CD4-positive, CD25-positive, alpha-beta regulatory T cell (primary cell): ENCODE measurements at regions not wholly inside any gene's neighbourhood (a gene's known extent, or its start where the extent isn't known, plus 50 kb on each side); places are given as distances from the start of the nearest gene placed in this dataset.
A peak's percentile ranks its signal among the peaks of the same experiment; 100 is the strongest.

Experiments used
- ATAC-seq, 2 donors: fragments of 150-1000 bp; cut with Tn5 transposase; one replicate each; pipeline ENCODE4 v1.10.0; 2021; ENCODE audit warnings: low read depth in 2 of 2, moderate number of reproducible peaks in 2 of 2, moderate library complexity in 1 of 2
- DNase-seq, 3 donors: peaks; one replicate each; pipeline versions ENCODE4 v3.0.0 to v3.0.0-alpha.2; 2012 to 2022; ENCODE audit warnings: mixed read lengths in 1 of 3
- H3K27ac ChIP-seq: one replicate; pipeline ENCODE4 v1.7.0; 2013; ENCODE audit warnings: mild to moderate bottlenecking, low read length; ENCODE audit not compliant: insufficient read depth, poor library complexity, severe bottlenecking
- H3K27me3 ChIP-seq: one replicate; pipeline ENCODE4 v1.7.0; 2013; ENCODE audit warnings: low read length; ENCODE audit not compliant: control insufficient read depth, insufficient read depth
- H3K36me3 ChIP-seq: one replicate; pipeline ENCODE4 v1.7.0; 2013; ENCODE audit warnings: mild to moderate bottlenecking, low read length, moderate library complexity; ENCODE audit not compliant: control insufficient read depth, insufficient read depth
- H3K4me1 ChIP-seq: 2 replicates; pipeline ENCODE4 v1.7.0; 2013; ENCODE audit warnings: mild to moderate bottlenecking, low read length; ENCODE audit not compliant: insufficient read depth, control insufficient read depth, poor library complexity, severe bottlenecking
- H3K4me3 ChIP-seq: one replicate; pipeline ENCODE4 v1.7.0; 2013; ENCODE audit warnings: low read depth, mild to moderate bottlenecking, low read length, moderate library complexity
- H3K9me3 ChIP-seq, 2 experiments: 1 replicate in 1 of 2; 2 replicates in 1 of 2; pipeline ENCODE4 v1.7.0; 2013; ENCODE audit warnings: low read length in 2 of 2, mild to moderate bottlenecking in 1 of 2, moderate library complexity in 1 of 2; ENCODE audit not compliant: control insufficient read depth in 2 of 2
- H3K27ac Mint-ChIP-seq, 3 donors: one replicate each; pipeline ENCODE4 v1.8.0; 2020 to 2022; ENCODE audit warnings: mild to moderate bottlenecking in 3 of 3, mixed read lengths in 3 of 3, moderate library complexity in 2 of 3
- H3K27me3 Mint-ChIP-seq: one replicate; pipeline ENCODE4 v1.8.0; 2022; ENCODE audit warnings: mild to moderate bottlenecking, mixed read lengths
- H3K36me3 Mint-ChIP-seq: one replicate; pipeline ENCODE4 v1.8.0; 2020; ENCODE audit warnings: mixed read lengths
- H3K4me1 Mint-ChIP-seq, 4 donors: one replicate each; pipeline ENCODE4 v1.8.0; 2020 to 2022; ENCODE audit warnings: mixed read lengths in 4 of 4, mild to moderate bottlenecking in 1 of 4
- H3K4me3 Mint-ChIP-seq, 4 donors: one replicate each; pipeline ENCODE4 v1.8.0; 2020 to 2022; ENCODE audit warnings: mild to moderate bottlenecking in 4 of 4, mixed read lengths in 4 of 4, moderate library complexity in 3 of 4
- H3K9me3 Mint-ChIP-seq, 7 donors: one replicate each; pipeline ENCODE4 v1.8.0; 2020 to 2022; ENCODE audit warnings: mixed read lengths in 7 of 7, mild to moderate bottlenecking in 3 of 7, moderate library complexity in 2 of 7

DNA sequence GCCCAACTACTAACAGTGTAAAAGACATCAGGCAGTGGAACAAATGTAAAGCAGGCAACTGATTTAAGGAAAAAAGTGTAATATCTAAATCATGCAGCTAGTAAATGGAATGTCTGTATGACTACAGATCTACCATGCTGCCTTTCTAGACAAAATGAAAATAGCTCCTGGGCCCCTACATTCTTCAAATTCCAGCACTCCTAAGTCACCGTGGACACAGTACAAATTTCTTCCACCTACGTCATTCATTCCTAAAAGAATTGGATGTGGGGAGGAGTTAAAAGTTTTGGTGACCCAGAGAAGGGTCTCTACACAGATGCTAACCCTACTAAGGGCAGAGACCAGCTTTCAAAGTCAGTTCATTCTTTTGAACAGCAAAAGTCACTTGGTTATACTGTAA, 137.2 kb upstream of the ARHGEF9 start:
- no peak overlapping the region for H3K4me3 ChIP-seq
- Mint-ChIP-seq H3K27ac (no peak overlapping the region), H3K9me3 (peaks cover 0 to 12% (median 4%) of the 10 kb centered on the region in 7 donors)

DNA sequence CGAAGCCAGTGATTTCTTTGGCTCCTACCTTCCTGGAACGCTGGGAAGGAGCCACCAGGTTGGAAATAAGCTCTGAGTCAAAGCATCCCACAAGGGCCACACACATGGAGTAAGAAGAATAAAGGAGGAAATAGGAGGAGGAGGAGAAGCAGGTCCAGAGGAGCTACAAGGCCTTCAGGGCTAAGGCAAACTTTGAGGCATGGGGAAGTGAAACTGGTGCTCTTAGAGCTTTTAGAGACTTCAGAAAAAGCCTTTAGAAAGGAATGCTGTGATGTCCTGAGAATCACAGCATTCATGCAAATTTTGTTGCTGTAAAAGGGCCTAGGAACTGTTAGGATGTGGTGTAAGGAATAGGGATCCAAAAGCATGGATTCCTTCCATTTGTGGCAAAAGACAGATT, 135.9 kb upstream of the ARHGEF9 start:
- H3K36me3 Mint-ChIP-seq = no peaks in the 10 kb centered on the region
- H3K4me1 ChIP-seq = no peaks in the 10 kb centered on the region
- no peaks in the 10 kb centered on the region for H3K27me3 ChIP-seq
- peaks cover 0 to 12% (median 4%) of the 10 kb centered on the region in 7 donors for H3K9me3 Mint-ChIP-seq
- peak overlapping the region in 1 of 3 donors; percentile 85 for H3K27ac Mint-ChIP-seq
- H3K4me3 ChIP-seq = no peak overlapping the region
- no peaks in the 10 kb centered on the region for H3K27me3 Mint-ChIP-seq
- H3K4me3 Mint-ChIP-seq = no peak overlapping the region
- ATAC-seq = no peak
- peaks cover 2 to 7% of the 10 kb centered on the region in 2 experiments for H3K9me3 ChIP-seq
- H3K27ac ChIP-seq = no peak overlapping the region
- no peaks in the 10 kb centered on the region for H3K4me1 Mint-ChIP-seq
- no peak for DNase-seq
- no peaks in the 10 kb centered on the region for H3K36me3 ChIP-seq

More for the DNA sequence above, 137.2 kb upstream of the ARHGEF9 start:
- Histone ChIP-seq H3K9me3 (peaks cover 2 to 7% of the 10 kb centered on the region in 2 experiments), H3K36me3 (no peaks in the 10 kb centered on the region), H3K27ac (no peak overlapping the region), H3K4me1 (no peaks in the 10 kb centered on the region), H3K27me3 (no peaks in the 10 kb centered on the region)
- Mint-ChIP-seq H3K4me1 (no peaks in the 10 kb centered on the region), H3K4me3 (no peak overlapping the region), H3K36me3 (no peaks in the 10 kb centered on the region), H3K27me3 (no peaks in the 10 kb centered on the region)
- DNase-seq (no peak), ATAC-seq (no peak)

DNA sequence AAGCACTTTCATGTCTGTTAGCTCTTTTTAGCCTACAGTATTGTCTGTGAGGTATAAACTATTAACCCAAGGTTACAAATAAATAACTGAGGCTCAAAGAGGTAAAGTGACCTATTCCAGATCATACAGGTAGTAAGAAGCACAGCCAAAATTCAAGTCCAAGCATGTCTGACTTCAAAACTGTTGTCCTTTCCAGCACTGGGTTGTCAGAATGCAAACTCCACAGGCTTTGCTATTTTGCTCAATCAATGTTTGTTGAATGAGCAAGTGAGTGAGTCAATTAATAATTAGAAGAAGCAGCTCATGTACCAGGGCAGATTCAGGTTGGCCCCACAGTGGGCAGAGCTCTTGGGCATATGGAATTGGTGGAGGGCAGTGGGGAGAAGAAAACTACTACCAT, 134.1 kb upstream of the ARHGEF9 start:
- no peaks in the 10 kb centered on the region for H3K36me3 ChIP-seq
- H3K9me3 ChIP-seq = peaks cover 2 to 10% of the 10 kb centered on the region in 2 experiments
- no peaks in the 10 kb centered on the region for H3K27me3 ChIP-seq
- Mint-ChIP-seq H3K27ac (no peak overlapping the region), H3K36me3 (no peaks in the 10 kb centered on the region), H3K9me3 (peaks cover 0 to 18% (median 3%) of the 10 kb centered on the region in 7 donors), H3K4me1 (no peaks in the 10 kb centered on the region), H3K4me3 (no peak overlapping the region), H3K27me3 (no peaks in the 10 kb centered on the region)
- no peaks in the 10 kb centered on the region for H3K4me1 ChIP-seq
- ATAC-seq (no peak), DNase-seq (no peak)
- no peak overlapping the region for H3K4me3 ChIP-seq
- no peak overlapping the region for H3K27ac ChIP-seq

GRCh38 chrX:63918611-63919010, 133.6 kb upstream of the ARHGEF9 start:
- Histone ChIP-seq H3K36me3 (no peaks in the 10 kb centered on the region), H3K27ac (no peak overlapping the region), H3K27me3 (no peaks in the 10 kb centered on the region), H3K4me1 (no peaks in the 10 kb centered on the region), H3K4me3 (no peak overlapping the region), H3K9me3 (peaks cover 2 to 14% of the 10 kb centered on the region in 2 experiments)
- Mint-ChIP-seq H3K4me3 (no peak overlapping the region), H3K4me1 (no peaks in the 10 kb centered on the region), H3K36me3 (no peaks in the 10 kb centered on the region), H3K27me3 (no peaks in the 10 kb centered on the region), H3K9me3 (peaks cover 0 to 18% (median 3%) of the 10 kb centered on the region in 7 donors), H3K27ac (no peak overlapping the region)
- no peak for DNase-seq
- ATAC-seq = no peak

DNA sequence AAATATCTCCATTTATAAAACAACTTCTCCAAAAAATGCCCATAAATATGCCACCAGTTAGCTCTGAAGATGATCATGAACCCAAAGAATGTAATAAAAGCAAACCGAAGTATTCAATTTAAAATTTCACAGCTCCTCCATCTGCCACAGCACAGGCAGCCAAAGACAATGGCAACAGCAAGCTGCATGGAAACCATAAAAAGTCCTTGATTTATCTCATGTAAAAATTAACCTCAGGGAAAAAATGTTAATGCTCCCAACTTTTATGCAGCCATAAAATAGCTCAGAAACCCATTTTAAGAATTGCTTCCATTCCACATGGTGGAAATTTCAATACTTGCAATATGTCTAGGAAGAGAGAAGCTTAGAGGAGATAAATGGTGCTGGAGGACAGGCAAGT, 132.3 kb upstream of the ARHGEF9 start:
- H3K27me3 ChIP-seq = no peaks in the 10 kb centered on the region
- H3K4me1 ChIP-seq = no peaks in the 10 kb centered on the region
- H3K27ac Mint-ChIP-seq = no peak overlapping the region
- H3K9me3 ChIP-seq = peaks cover 2 to 9% of the 10 kb centered on the region in 2 experiments
- no peak for ATAC-seq
- H3K27ac ChIP-seq = no peak overlapping the region
- H3K27me3 Mint-ChIP-seq = no peaks in the 10 kb centered on the region
- H3K36me3 ChIP-seq = no peaks in the 10 kb centered on the region
- no peak overlapping the region for H3K4me3 Mint-ChIP-seq
- peaks cover 0 to 21% (median 4%) of the 10 kb centered on the region in 7 donors for H3K9me3 Mint-ChIP-seq
- no peak overlapping the region for H3K4me3 ChIP-seq
- DNase-seq = no peak
- H3K4me1 Mint-ChIP-seq = no peaks in the 10 kb centered on the region
- no peaks in the 10 kb centered on the region for H3K36me3 Mint-ChIP-seq

GRCh38 chrX:63913719-63914118, 128.7 kb upstream of the ARHGEF9 start:
- DNase-seq = no peak
- Histone ChIP-seq H3K9me3 (peaks cover 3 to 7% of the 10 kb centered on the region in 2 experiments), H3K27me3 (no peaks in the 10 kb centered on the region), H3K4me3 (no peak overlapping the region), H3K36me3 (no peaks in the 10 kb centered on the region), H3K27ac (no peak overlapping the region), H3K4me1 (no peaks in the 10 kb centered on the region)
- H3K36me3 Mint-ChIP-seq = no peaks in the 10 kb centered on the region
- no peak for ATAC-seq
- no peak overlapping the region for H3K27ac Mint-ChIP-seq
- H3K4me1 Mint-ChIP-seq = no peaks in the 10 kb centered on the region
- no peaks in the 10 kb centered on the region for H3K27me3 Mint-ChIP-seq
- H3K9me3 Mint-ChIP-seq = peaks cover 0 to 13% (median 4%) of the 10 kb centered on the region in 7 donors
- no peak overlapping the region for H3K4me3 Mint-ChIP-seq

GRCh38 chrX:63889001-63889400, 104.0 kb upstream of the ARHGEF9 start:
- no peak overlapping the region for H3K4me3 ChIP-seq
- no peaks in the 10 kb centered on the region for H3K4me1 ChIP-seq
- H3K4me1 Mint-ChIP-seq = peaks cover 0 to 2% (median 0%) of the 10 kb centered on the region in 4 donors
- H3K4me3 Mint-ChIP-seq = no peak overlapping the region
- H3K27me3 ChIP-seq = no peaks in the 10 kb centered on the region
- peaks cover 0 to 21% (median 10%) of the 10 kb centered on the region in 7 donors for H3K9me3 Mint-ChIP-seq
- DNase-seq = no peak
- no peak for ATAC-seq
- H3K36me3 Mint-ChIP-seq = no peaks in the 10 kb centered on the region
- H3K9me3 ChIP-seq = peaks cover 2 to 5% of the 10 kb centered on the region in 2 experiments
- H3K27ac ChIP-seq = no peak overlapping the region
- H3K27ac Mint-ChIP-seq = no peak overlapping the region
- no peaks in the 10 kb centered on the region for H3K27me3 Mint-ChIP-seq
- H3K36me3 ChIP-seq = no peaks in the 10 kb centered on the region
